ENCODE measurements at regions not wholly inside any gene's neighbourhood (a gene's known extent, or its start where the extent isn't known, plus 50 kb on each side); places are given as distances from the start of the nearest gene placed in this dataset.

GRCh38 chr5:89279391-89280036 lies 396.5 kb upstream of the MEF2C start:
- Mint-ChIP-seq H3K9me3 (no peaks in the 10 kb centered on the region), H3K4me3 (no peak overlapping the region), H3K4me1 (no peaks in the 10 kb centered on the region), H3K27me3 (no peaks in the 10 kb centered on the region), H3K27ac (no peak overlapping the region), H3K36me3 (ENCODE audit: low read depth) (no peaks in the 10 kb centered on the region)
- no peak for DNase-seq
- CTCF ChIA-PET: no interaction called here
- POLR2A ChIA-PET: no interaction called here

DNA sequence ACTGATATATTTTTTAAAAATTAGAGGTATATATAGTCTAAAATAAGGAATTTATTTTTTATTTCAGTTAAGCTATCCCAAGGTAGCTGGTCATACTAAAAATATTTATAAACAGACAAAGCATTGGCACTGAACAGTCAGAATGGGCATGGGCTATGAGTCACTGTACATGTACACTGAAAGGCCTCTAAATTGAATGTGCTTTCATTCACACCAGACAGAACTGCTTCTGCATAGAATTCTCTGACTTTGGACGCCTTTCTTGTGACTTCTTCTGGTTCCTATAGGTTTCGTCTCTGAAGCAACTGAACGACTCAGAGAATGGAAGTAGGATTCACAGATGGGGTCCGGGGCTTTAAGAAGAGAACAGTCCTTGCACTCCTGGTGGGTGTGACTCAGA lies 394.8 kb upstream of the MEF2C start:
- ChIA-PET CTCF (interaction anchor here (1.0 kb wide), 1 partner anchor 10 kb away, joined by 5 read pairs; no protein-coding TSS in a partner anchor), POLR2A (no interaction called here)
- no peaks in the 10 kb centered on the region for H3K36me3 Mint-ChIP-seq (ENCODE audit: low read depth)
- H3K4me1 Mint-ChIP-seq: no peaks in the 10 kb centered on the region
- H3K9me3 Mint-ChIP-seq: no peaks in the 10 kb centered on the region
- H3K27me3 Mint-ChIP-seq: no peaks in the 10 kb centered on the region
- H3K4me3 Mint-ChIP-seq: no peak overlapping the region
- DNase-seq: no peak
- H3K27ac Mint-ChIP-seq: no peak overlapping the region

DNA sequence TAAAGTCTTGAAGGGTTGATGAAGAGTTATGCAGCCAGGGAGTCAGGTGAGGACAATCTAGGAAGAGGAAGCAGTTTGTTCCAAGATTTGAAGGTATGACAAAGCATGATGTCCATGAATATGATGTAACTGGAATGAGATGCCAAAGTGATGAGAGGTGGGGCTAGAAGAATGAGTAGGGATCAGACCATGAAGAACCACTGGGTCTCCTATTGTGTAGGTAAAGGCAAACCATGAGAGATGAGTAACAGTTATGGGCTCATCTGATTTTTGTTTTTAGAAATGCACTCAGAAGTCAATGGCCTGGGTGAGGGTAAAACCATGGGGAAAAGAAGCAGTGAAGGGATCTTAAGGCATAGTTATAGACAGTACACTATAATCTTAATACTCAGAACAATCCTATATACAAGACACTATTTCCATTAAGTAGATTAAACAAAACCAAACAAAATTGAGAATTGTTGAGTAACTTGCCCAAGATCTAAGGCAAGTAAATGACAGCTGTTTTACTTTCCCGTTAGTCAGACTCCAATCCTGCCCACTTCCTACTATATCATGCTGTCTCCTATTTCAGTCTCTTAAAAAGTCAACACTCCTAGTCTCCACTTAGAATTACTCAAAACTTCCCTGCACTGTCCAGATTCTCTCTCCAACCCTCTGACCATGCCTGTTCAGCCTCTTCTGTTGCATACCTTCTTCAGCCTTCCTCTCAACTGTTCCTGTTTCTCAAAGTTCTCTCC lies 393.8 kb upstream of the MEF2C start:
- Mint-ChIP-seq H3K36me3 (ENCODE audit: low read depth) (no peaks in the 10 kb centered on the region), H3K4me3 (no peak overlapping the region), H3K27ac (no peak overlapping the region), H3K4me1 (no peaks in the 10 kb centered on the region), H3K27me3 (no peaks in the 10 kb centered on the region), H3K9me3 (no peaks in the 10 kb centered on the region)
- ChIA-PET POLR2A (no interaction called here), CTCF (interaction anchor here (1.0 kb wide), 1 partner anchor 11 kb away, joined by 5 read pairs; no protein-coding TSS in a partner anchor)
- DNase-seq: no peak

DNA sequence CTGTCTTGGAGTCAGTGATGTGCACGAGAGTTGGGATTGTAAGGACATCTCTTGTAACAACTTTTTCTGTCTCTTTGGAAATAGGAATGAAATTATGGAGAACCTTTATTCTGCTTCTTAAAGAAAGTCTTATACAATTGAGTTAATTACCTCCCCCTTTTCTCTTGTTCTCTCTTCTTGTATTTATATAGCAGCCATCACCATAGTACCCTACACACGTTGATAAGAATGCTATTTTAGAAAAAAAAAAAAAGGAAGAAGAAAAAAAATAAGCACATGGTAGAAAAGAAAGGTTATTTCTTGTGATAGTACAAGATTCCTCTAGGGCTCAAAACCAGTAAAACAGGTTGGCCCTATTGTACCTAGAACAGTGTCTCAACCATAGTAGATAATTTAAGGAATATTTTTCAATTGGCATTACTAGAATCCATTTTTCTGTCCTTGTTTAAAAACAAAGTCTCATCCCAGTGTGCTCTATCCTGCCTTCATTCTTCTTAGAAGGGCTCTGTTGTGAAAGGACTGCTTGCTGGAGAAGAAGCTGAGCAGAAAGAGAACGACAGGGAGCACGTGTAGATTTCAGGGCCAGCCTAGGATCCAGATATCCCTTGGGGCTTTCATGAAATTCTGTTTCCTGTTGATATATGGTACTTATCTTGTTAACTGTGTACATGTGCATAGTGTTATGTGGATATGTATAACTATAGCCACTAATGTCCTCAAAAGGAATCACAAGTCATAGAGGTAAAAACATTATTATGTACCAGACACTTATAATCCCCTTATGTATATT lies 392.3 kb upstream of the MEF2C start:
- Mint-ChIP-seq H3K27ac (no peak overlapping the region), H3K4me3 (no peak overlapping the region), H3K4me1 (no peaks in the 10 kb centered on the region), H3K9me3 (no peaks in the 10 kb centered on the region), H3K36me3 (ENCODE audit: low read depth) (no peaks in the 10 kb centered on the region), H3K27me3 (no peaks in the 10 kb centered on the region)
- DNase-seq: no peak
- CTCF ChIA-PET: no interaction called here
- POLR2A ChIA-PET: no interaction called here

DNA sequence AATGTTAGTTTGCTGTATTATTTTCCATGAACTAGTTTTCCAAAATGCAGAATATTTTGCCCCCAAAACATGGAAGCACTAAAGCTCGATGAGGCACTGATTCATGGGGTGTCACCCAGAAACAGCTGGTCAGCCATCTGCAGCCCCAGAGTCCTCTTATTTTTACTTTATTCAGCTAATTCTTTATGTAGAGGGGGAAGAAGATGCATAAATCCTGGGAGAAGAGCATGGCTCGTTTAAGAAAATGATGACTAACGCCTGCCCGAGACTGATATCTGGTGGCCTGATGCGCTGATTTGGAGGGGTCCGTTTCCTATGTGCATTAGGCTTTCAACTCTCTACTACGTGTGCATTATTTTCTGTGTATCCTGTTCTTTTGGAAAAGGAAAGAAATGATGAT lies 390.3 kb upstream of the MEF2C start:
- H3K4me3 Mint-ChIP-seq: no peak overlapping the region
- no peaks in the 10 kb centered on the region for H3K36me3 Mint-ChIP-seq (ENCODE audit: low read depth)
- no peaks in the 10 kb centered on the region for H3K9me3 Mint-ChIP-seq
- POLR2A ChIA-PET: no interaction called here
- no peaks in the 10 kb centered on the region for H3K4me1 Mint-ChIP-seq
- no peak for DNase-seq
- peaks cover 3% of the 10 kb centered on the region for H3K27me3 Mint-ChIP-seq
- H3K27ac Mint-ChIP-seq: no peak overlapping the region
- CTCF ChIA-PET: no interaction called here

- Mint-ChIP-seq H3K36me3 (ENCODE audit: low read depth) (no peaks in the 10 kb centered on the region), H3K27ac (no peak overlapping the region), H3K4me1 (no peaks in the 10 kb centered on the region), H3K9me3 (no peaks in the 10 kb centered on the region), H3K27me3 (peaks cover 3% of the 10 kb centered on the region), H3K4me3 (no peak overlapping the region)
- no peak for DNase-seq
- CTCF ChIA-PET: no interaction called here
- POLR2A ChIA-PET: no interaction called here
These were observed 387.9 kb upstream of the MEF2C start for GRCh38 chr5:89270901-89271300.

DNA sequence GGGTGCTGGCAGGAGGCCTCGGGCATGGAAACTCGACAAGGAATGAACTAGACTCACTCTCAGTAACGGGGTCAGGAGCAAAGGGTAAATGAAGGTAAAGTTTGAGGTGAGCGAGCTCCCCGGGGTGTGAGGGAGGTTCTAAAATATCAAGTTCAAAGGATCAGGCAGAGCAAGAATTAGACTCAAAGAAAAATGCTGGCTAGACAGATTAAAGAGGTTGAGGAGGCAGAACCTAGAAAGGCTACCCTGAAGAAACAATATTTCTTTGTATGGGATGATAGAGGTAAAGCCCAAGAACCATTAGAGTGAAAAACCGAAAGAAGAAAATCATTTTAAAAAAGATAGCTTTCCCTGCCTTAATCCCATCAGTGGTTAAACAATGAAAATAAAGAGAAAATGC lies 386.7 kb upstream of the MEF2C start:
- Mint-ChIP-seq H3K4me1 (no peaks in the 10 kb centered on the region), H3K4me3 (no peak overlapping the region), H3K27me3 (peaks cover 3% of the 10 kb centered on the region), H3K9me3 (no peaks in the 10 kb centered on the region), H3K36me3 (ENCODE audit: low read depth) (no peaks in the 10 kb centered on the region), H3K27ac (no peak overlapping the region)
- ChIA-PET CTCF (no interaction called here), POLR2A (no interaction called here)
- DNase-seq: no peak

- DNase-seq: no peak
- ChIA-PET CTCF (no interaction called here), POLR2A (no interaction called here)
- H3K4me1 Mint-ChIP-seq: no peaks in the 10 kb centered on the region
- no peak overlapping the region for H3K27ac Mint-ChIP-seq
- H3K36me3 Mint-ChIP-seq (ENCODE audit: low read depth): no peaks in the 10 kb centered on the region
- peaks cover 3% of the 10 kb centered on the region for H3K27me3 Mint-ChIP-seq
- no peaks in the 10 kb centered on the region for H3K9me3 Mint-ChIP-seq
- H3K4me3 Mint-ChIP-seq: no peak overlapping the region
These were observed 385.5 kb upstream of the MEF2C start for GRCh38 chr5:89268460-89268859.

DNA sequence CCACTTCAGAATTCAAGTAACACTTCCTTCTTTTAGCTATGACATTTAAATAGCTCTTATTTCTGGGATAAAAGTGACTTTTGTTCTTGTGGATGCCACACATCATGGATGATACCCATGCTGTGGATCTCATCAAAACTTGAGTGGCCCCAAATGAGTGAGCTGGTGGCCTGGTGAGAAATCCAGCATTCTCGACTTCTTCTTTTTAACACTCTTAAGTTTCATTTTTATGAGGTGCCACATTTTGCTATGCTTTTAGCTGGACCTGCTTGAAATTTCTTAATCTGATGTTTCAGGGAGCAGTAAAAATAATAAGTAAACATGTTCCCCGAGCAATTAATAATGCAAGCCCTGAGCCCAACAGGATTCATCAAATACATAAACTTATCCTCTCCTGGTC lies 384.8 kb upstream of the MEF2C start:
- H3K9me3 Mint-ChIP-seq: no peaks in the 10 kb centered on the region
- CTCF ChIA-PET: no interaction called here
- H3K36me3 Mint-ChIP-seq (ENCODE audit: low read depth): no peaks in the 10 kb centered on the region
- POLR2A ChIA-PET: no interaction called here
- H3K27me3 Mint-ChIP-seq: peaks cover 3% of the 10 kb centered on the region
- H3K27ac Mint-ChIP-seq: no peak overlapping the region
- DNase-seq: no peak
- no peak overlapping the region for H3K4me3 Mint-ChIP-seq
- no peaks in the 10 kb centered on the region for H3K4me1 Mint-ChIP-seq

DNA sequence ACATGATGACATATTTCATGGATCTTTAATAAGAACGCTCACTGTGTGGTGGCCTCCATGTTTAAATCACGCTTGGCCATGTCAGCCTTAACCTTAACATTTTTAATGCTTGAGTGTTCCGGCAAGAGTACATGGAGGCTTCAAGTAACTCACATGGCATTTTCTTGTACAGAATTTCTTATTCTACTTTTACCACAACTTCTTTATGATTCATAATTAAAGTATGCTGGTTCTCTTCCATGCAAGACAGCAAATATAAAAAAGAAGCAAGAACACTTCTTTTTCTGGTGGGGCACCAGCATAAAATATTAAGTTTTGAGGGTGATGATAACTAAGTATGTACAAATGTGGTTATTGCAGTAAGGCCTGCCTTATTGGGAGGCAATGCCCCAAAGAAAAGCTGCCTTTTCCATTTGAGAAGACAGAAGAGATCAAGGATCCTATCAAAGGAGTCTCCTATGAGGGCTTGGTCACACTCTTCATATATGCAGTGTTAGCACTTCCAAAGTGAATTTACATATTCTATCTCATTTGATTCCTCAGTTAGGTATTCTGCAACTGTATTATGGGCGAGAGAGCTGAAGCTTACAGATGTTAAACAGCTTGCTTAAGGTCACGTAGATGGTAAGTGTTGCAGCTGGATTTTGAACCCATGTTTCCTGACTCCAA lies 382.7 kb upstream of the MEF2C start:
- H3K4me3 Mint-ChIP-seq: no peak overlapping the region
- H3K36me3 Mint-ChIP-seq (ENCODE audit: low read depth): no peaks in the 10 kb centered on the region
- ChIA-PET CTCF (no interaction called here), POLR2A (no interaction called here)
- H3K27me3 Mint-ChIP-seq: peaks cover 3% of the 10 kb centered on the region
- DNase-seq: no peak
- H3K9me3 Mint-ChIP-seq: no peaks in the 10 kb centered on the region
- H3K4me1 Mint-ChIP-seq: no peaks in the 10 kb centered on the region
- no peak overlapping the region for H3K27ac Mint-ChIP-seq

- H3K36me3 Mint-ChIP-seq (ENCODE audit: low read depth): no peaks in the 10 kb centered on the region
- no peak for DNase-seq
- ChIA-PET CTCF (no interaction called here), POLR2A (no interaction called here)
- no peak overlapping the region for H3K4me3 Mint-ChIP-seq
- H3K9me3 Mint-ChIP-seq: no peaks in the 10 kb centered on the region
- H3K27me3 Mint-ChIP-seq: no peaks in the 10 kb centered on the region
- no peak overlapping the region for H3K27ac Mint-ChIP-seq
- no peaks in the 10 kb centered on the region for H3K4me1 Mint-ChIP-seq
These were observed 380.9 kb upstream of the MEF2C start for GRCh38 chr5:89263846-89264245.

- Mint-ChIP-seq H3K27me3 (no peaks in the 10 kb centered on the region), H3K4me1 (no peaks in the 10 kb centered on the region), H3K9me3 (no peaks in the 10 kb centered on the region), H3K36me3 (ENCODE audit: low read depth) (no peaks in the 10 kb centered on the region), H3K27ac (no peak overlapping the region), H3K4me3 (no peak overlapping the region)
- POLR2A ChIA-PET: no interaction called here
- no peak for DNase-seq
- CTCF ChIA-PET: interaction anchor here (0.7 kb wide), 1 partner anchor 522 kb away, joined by 3 read pairs; no protein-coding TSS in a partner anchor
These were observed 379.0 kb upstream of the MEF2C start for GRCh38 chr5:89262030-89262429.

DNA sequence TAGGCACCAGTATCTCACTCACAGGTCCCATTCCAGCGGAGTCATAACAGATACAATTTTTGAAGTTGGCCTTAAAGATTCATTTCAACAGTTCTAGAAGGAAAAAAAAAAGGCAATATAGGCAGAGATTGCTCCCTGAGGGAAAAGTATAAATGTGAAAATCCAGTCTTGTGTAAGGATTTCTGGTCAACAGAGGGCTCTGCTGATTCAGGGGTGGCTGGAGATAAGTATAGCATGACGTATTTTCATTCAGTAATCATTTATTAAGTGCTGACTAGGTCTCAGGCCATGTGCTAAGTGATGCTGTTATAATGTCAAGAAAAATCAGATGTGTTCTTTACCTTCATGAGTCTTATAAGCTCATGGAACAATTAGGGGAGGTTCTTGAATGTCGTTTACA lies 377.3 kb upstream of the MEF2C start:
- H3K27me3 Mint-ChIP-seq: no peaks in the 10 kb centered on the region

More for the DNA sequence above, 377.3 kb upstream of the MEF2C start:
- DNase-seq: no peak
- ChIA-PET CTCF (no interaction called here), POLR2A (no interaction called here)
- no peak overlapping the region for H3K27ac Mint-ChIP-seq
- H3K9me3 Mint-ChIP-seq: no peaks in the 10 kb centered on the region
- H3K36me3 Mint-ChIP-seq (ENCODE audit: low read depth): no peaks in the 10 kb centered on the region
- H3K4me1 Mint-ChIP-seq: no peaks in the 10 kb centered on the region
- no peak overlapping the region for H3K4me3 Mint-ChIP-seq
